ENCODE measurements at regions not wholly inside any gene's neighbourhood (a gene's known extent, or its start where the extent isn't known, plus 50 kb on each side); places are given as distances from the start of the nearest gene placed in this dataset.

DNA sequence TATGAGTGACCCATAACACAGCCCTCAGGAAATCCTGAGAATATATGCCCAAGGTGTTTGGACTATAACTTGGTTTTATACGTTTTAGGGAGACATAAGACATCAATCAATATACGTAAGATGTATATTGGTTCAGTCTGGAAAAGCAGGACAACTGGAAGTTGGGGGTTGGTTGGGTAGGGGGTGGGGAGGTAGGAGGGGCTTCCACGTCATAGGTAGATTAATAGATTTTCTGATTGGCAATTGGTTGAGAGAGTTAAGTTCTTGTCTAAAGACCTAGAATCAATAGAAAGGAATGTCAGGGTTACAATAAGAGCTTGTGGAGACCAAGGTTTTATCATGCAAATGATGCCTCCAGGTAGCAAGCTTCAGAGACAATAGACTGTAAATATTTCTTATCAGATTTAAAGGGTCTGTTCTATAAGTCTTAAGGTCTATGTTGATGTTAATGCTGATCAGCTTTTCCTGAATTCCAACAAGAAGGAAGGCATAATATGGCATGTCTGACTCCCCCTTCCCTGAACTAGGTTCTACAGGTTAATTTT, 2267.7 kb upstream of the ACO1 start:
- DNase-seq = no peak

GRCh38 chr9:30120666-30121065, 2263.8 kb upstream of the ACO1 start:
- DNase-seq = no peak

DNA sequence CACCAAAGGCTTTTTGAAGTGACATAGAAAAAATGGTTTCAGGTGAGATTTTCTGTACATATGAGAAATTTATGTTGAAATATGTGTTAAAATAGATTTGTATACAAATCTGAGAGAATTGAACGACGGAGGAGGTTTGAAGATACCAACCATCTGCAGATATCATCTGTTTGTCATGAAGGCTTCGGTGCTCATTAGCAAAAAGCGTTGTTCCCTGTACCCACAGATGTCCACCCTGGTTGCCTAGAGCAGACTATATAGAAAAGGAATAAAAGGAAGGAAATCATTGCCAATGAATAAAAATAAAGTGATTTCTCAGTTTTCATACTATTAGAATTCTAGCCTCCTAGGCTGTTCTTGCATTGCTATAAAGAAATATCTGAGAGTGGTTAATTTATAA, 2262.8 kb upstream of the ACO1 start:
- no peak for DNase-seq

DNA sequence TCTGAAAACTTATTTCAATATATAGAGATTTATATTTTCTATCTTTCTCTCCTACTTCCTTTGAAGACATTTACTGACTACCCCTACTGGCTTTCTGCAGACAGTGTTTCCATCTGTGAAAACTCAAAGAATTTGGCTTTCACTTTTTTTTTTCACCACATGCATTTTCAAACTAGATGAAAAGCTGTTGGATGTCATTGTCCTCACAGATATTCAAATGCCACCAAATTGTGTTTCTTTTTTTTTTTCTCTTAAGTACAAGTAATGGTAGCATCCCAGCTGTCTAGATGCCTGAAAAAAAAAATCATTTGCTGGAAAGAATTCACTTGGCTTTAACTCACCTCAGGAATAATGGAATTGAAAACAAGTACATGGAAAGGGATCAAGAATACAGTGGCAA, 2258.6 kb upstream of the ACO1 start:
- DNase-seq = no peak

DNA sequence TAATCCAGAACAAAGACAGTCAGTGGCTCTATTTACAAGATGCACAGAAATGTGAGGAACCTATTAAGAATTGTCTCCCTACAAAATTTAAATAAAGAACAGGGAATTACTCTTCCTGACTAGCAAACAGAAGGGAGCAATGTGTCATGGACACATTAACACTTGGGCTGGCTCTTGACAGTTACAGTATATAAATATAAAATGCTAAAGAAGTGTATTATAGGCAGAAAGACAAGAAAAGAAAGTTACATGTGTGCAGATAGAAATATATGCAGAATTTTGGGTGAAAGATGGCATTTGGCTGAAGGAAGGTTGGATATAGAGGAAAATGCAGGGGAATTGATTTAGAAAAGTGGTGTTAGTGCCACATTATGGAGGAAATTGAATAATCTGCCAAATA, 2257.1 kb upstream of the ACO1 start:
- no peak for DNase-seq

GRCh38 chr9:30140407-30140806, 2244.0 kb upstream of the ACO1 start:
- no peak for DNase-seq

DNA sequence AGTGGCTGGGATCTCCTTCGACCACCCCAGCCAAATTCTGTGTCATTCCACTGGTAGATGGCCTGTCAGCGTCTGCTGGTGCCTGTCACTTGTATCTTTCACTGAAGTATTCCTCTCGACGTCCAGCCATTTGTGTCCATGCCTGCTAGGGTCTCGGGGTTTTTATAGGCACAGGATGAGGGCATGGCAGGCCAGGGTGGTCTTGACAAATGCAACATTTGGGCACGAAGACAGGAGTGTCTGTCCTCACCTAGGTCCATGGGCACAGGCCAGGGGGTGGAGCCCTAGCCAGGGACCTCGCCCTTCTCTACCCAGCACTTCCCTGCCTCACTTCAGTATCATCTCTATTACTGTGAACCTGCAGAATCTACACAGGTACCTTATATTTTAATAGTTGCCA, 2223.9 kb upstream of the ACO1 start:
- DNase-seq = no peak

GRCh38 chr9:30172206-30172605, 2212.2 kb upstream of the ACO1 start:
- no peak for DNase-seq

GRCh38 chr9:30178610-30179009, 2205.8 kb upstream of the ACO1 start:
- no peak for DNase-seq

DNA sequence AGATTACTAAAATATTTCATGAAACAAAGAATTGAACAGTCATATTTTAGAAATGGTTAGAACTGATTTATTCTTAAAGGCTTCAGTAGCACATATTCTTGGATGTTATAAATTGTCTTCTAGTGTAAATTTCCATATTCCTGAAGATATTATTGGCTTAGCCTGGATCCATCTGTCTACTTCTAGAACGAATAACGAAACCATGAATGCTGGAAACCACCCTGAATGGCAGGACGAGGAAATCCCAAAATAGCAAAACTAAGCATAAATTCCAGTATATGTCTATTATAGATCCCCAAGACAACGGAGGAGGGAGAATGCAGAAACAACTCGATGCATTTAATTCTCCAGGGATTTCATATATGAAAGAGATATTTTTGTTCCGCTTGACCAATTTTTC, 2191.0 kb upstream of the ACO1 start:
- no peak for DNase-seq

- no peak for DNase-seq
These were observed 2187.5 kb upstream of the ACO1 start for GRCh38 chr9:30196941-30197340.

DNA sequence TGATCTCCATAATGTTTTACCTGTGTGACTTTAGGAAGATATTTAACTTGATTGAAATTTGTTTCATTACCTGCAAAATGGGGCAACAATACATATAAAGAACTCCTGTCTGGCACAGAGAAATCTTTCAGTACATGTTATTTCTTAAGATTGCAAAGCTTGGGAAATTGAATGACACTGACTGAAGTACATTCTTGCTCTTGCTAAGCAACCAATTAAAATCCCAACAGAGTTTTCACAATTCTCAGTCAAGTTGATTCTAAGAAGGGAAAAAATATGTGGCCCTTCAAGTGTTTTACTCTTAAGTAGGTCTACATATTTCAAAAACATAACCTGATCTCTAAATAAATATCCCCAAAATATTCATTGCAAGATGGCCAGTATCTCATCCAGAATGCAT, 2187.0 kb upstream of the ACO1 start:
- DNase-seq = no peak

GRCh38 chr9:30197954-30198353, 2186.5 kb upstream of the ACO1 start:
- DNase-seq = peak; percentile 2

- no peak for DNase-seq
These were observed 2185.8 kb upstream of the ACO1 start for GRCh38 chr9:30198463-30199309.

GRCh38 chr9:30201024-30201423, 2183.4 kb upstream of the ACO1 start:
- DNase-seq = no peak

GRCh38 chr9:30235068-30235467, 2149.4 kb upstream of the ACO1 start:
- no peak for DNase-seq

DNA sequence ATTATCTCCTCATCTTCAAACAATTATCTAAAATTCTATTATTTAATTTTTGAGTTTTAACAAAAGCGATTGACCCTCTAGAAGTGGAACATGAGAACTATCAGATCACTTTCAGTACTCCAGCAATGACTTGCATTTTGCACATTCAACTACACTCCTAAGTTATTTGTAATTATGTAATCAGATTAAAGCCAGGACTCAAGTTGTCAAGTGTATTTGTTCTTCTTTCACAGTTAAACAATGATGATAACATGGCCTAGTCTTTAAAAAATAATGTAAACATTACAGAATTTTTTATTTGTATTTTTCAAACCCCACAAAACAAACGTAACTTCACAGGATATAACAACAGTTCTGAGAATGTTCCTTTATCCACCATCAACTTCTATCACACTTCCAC, 2148.9 kb upstream of the ACO1 start:
- no peak for DNase-seq

GRCh38 chr9:30239878-30240277, 2144.6 kb upstream of the ACO1 start:
- DNase-seq = no peak

GRCh38 chr9:30243467-30243866, 2141.0 kb upstream of the ACO1 start:
- no peak for DNase-seq

DNA sequence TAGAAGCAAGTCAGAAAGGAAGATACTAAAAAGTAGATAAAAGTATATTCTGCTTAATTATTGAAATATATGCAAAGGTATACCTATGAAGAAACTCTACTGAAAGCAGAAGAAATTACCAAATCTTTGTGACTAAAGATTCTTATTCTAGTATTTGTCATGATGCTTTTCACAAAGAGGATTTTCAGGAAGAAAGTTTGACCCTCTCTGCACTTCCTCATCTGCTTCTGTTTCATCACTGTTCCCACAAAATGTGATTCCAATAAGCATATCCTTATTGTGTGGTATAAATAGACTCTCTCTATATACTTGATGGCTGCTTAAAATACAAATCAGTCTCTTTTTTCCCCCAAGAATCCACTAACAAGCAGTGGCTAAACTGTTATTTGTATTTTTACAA, 2139.6 kb upstream of the ACO1 start:
- no peak for DNase-seq

- DNase-seq = no peak
These were observed 2133.6 kb upstream of the ACO1 start for GRCh38 chr9:30250872-30251271.

DNA sequence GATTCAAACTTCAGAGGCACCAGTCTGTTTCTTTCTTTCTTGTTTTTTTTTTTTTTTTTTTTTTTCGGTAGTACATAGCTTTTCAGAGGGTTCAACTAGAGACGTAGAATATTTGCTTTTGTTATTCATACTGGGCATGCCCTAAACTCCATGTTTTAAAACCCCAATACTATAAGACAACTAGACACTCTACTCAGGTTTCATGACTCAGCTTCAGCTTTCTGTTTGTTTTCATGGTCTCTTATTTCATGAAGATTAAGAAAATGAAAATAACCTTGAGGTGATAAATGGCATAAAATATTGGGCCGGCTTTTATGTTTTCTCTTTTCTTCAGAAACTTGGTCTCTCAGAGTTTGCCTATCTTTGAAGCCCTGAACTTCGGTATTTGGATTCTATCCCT, 2126.3 kb upstream of the ACO1 start:
- DNase-seq = no peak

GRCh38 chr9:30280229-30280900, 2104.1 kb upstream of the ACO1 start:
- DNase-seq = no peak

- no peak for DNase-seq
These were observed 2095.0 kb upstream of the ACO1 start for GRCh38 chr9:30289435-30289834.
